ENCODE measurements at regions not wholly inside any gene's neighbourhood (a gene's known extent, or its start where the extent isn't known, plus 50 kb on each side); places are given as distances from the start of the nearest gene placed in this dataset.
"Not testable (repeated sequence)": the region's sequence is repeated elsewhere in the genome, so short reads cannot be mapped to it uniquely, and the experiment has no call there.

- no peak overlapping the region for H3K9ac ChIP-seq (ENCODE audit: low read length in 5 of 5)
- H3K36me3 ChIP-seq (ENCODE audit: control insufficient read depth in 5 of 5, insufficient read depth in 5 of 5, low read length in 5 of 5): no peaks in the 10 kb centered on the region
- H3K9me3 ChIP-seq (ENCODE audit: control insufficient read depth in 5 of 5, low read length in 5 of 5): no peaks in the 10 kb centered on the region
- H3K4me3 ChIP-seq (ENCODE audit: low read depth in 1 of 5, low read length in 5 of 5): no peak overlapping the region
- H3K27ac ChIP-seq (ENCODE audit: low read depth, low read length): no peak overlapping the region
- no peaks in the 10 kb centered on the region for H3K4me1 ChIP-seq (ENCODE audit: control insufficient read depth in 5 of 5, insufficient read depth in 5 of 5, low read length in 5 of 5)
- no peaks in the 10 kb centered on the region for H3K27me3 ChIP-seq (ENCODE audit: control insufficient read depth in 5 of 5, insufficient read depth in 4 of 5, low read length in 5 of 5)
Measured at GRCh38 chr6:141808662-141809061, 324.1 kb upstream of the GJE1 start.

- not testable (repeated sequence) for H3K4me3 ChIP-seq (ENCODE audit: low read depth in 1 of 5, low read length in 5 of 5); H3K4me1 ChIP-seq (ENCODE audit: control insufficient read depth in 5 of 5, insufficient read depth in 5 of 5, low read length in 5 of 5); H3K36me3 ChIP-seq (ENCODE audit: control insufficient read depth in 5 of 5, insufficient read depth in 5 of 5, low read length in 5 of 5); H3K9me3 ChIP-seq (ENCODE audit: control insufficient read depth in 5 of 5, low read length in 5 of 5); H3K9ac ChIP-seq (ENCODE audit: low read length in 5 of 5); H3K27ac ChIP-seq (ENCODE audit: low read depth, low read length); H3K27me3 ChIP-seq (ENCODE audit: control insufficient read depth in 5 of 5, insufficient read depth in 4 of 5, low read length in 5 of 5)
Measured at GRCh38 chr6:141800973-141801372, 331.8 kb upstream of the GJE1 start.

- no peak overlapping the region for H3K27ac ChIP-seq (ENCODE audit: low read depth, low read length)
Measured at GRCh38 chr6:141790921-141791320, 341.8 kb upstream of the GJE1 start.

GRCh38 chr6:141788096-141788495 is 344.6 kb upstream of the GJE1 start:
- Histone ChIP-seq H3K4me1 (ENCODE audit: control insufficient read depth in 5 of 5, insufficient read depth in 5 of 5, low read length in 5 of 5) (peaks cover 0 to 8% (median 4%) of the 10 kb centered on the region in 5 donors), H3K27me3 (ENCODE audit: control insufficient read depth in 5 of 5, insufficient read depth in 4 of 5, low read length in 5 of 5) (no peaks in the 10 kb centered on the region), H3K9me3 (ENCODE audit: control insufficient read depth in 5 of 5, low read length in 5 of 5) (no peaks in the 10 kb centered on the region), H3K4me3 (ENCODE audit: low read depth in 1 of 5, low read length in 5 of 5) (no peak overlapping the region), H3K36me3 (ENCODE audit: control insufficient read depth in 5 of 5, insufficient read depth in 5 of 5, low read length in 5 of 5) (no peaks in the 10 kb centered on the region), H3K9ac (ENCODE audit: low read length in 5 of 5) (no peak overlapping the region), H3K27ac (ENCODE audit: low read depth, low read length) (no peak overlapping the region)

More at GRCh38 chr6:141790921-141791320, 341.8 kb upstream of the GJE1 start:
- Histone ChIP-seq H3K27me3 (ENCODE audit: control insufficient read depth in 5 of 5, insufficient read depth in 4 of 5, low read length in 5 of 5) (no peaks in the 10 kb centered on the region), H3K9me3 (ENCODE audit: control insufficient read depth in 5 of 5, low read length in 5 of 5) (no peaks in the 10 kb centered on the region), H3K9ac (ENCODE audit: low read length in 5 of 5) (no peak overlapping the region), H3K4me3 (ENCODE audit: low read depth in 1 of 5, low read length in 5 of 5) (no peak overlapping the region), H3K4me1 (ENCODE audit: control insufficient read depth in 5 of 5, insufficient read depth in 5 of 5, low read length in 5 of 5) (no peaks in the 10 kb centered on the region), H3K36me3 (ENCODE audit: control insufficient read depth in 5 of 5, insufficient read depth in 5 of 5, low read length in 5 of 5) (no peaks in the 10 kb centered on the region)

- no peak overlapping the region for H3K27ac ChIP-seq (ENCODE audit: low read depth, low read length)
- no peak overlapping the region for H3K9ac ChIP-seq (ENCODE audit: low read length in 5 of 5)
- H3K36me3 ChIP-seq (ENCODE audit: control insufficient read depth in 5 of 5, insufficient read depth in 5 of 5, low read length in 5 of 5): no peaks in the 10 kb centered on the region
- no peak overlapping the region for H3K4me3 ChIP-seq (ENCODE audit: low read depth in 1 of 5, low read length in 5 of 5)
- no peaks in the 10 kb centered on the region for H3K9me3 ChIP-seq (ENCODE audit: control insufficient read depth in 5 of 5, low read length in 5 of 5)
- peaks cover 0 to 10% (median 4%) of the 10 kb centered on the region in 5 donors for H3K4me1 ChIP-seq (ENCODE audit: control insufficient read depth in 5 of 5, insufficient read depth in 5 of 5, low read length in 5 of 5)
- H3K27me3 ChIP-seq (ENCODE audit: control insufficient read depth in 5 of 5, insufficient read depth in 4 of 5, low read length in 5 of 5): no peaks in the 10 kb centered on the region
Measured at GRCh38 chr6:141783585-141783984, 349.1 kb upstream of the GJE1 start.

GRCh38 chr6:141780296-141780695 is 352.4 kb upstream of the GJE1 start:
- H3K27me3 ChIP-seq (ENCODE audit: control insufficient read depth in 5 of 5, insufficient read depth in 4 of 5, low read length in 5 of 5): no peaks in the 10 kb centered on the region
- H3K4me1 ChIP-seq (ENCODE audit: control insufficient read depth in 5 of 5, insufficient read depth in 5 of 5, low read length in 5 of 5): peaks cover 0 to 10% (median 4%) of the 10 kb centered on the region in 5 donors
- no peak overlapping the region for H3K9ac ChIP-seq (ENCODE audit: low read length in 5 of 5)
- no peaks in the 10 kb centered on the region for H3K9me3 ChIP-seq (ENCODE audit: control insufficient read depth in 5 of 5, low read length in 5 of 5)
- H3K27ac ChIP-seq (ENCODE audit: low read depth, low read length): no peak overlapping the region
- H3K36me3 ChIP-seq (ENCODE audit: control insufficient read depth in 5 of 5, insufficient read depth in 5 of 5, low read length in 5 of 5): no peaks in the 10 kb centered on the region
- H3K4me3 ChIP-seq (ENCODE audit: low read depth in 1 of 5, low read length in 5 of 5): no peak overlapping the region

- no peaks in the 10 kb centered on the region for H3K27me3 ChIP-seq (ENCODE audit: control insufficient read depth in 5 of 5, insufficient read depth in 4 of 5, low read length in 5 of 5)
- no peak overlapping the region for H3K9ac ChIP-seq (ENCODE audit: low read length in 5 of 5)
- no peaks in the 10 kb centered on the region for H3K9me3 ChIP-seq (ENCODE audit: control insufficient read depth in 5 of 5, low read length in 5 of 5)
- no peak overlapping the region for H3K4me3 ChIP-seq (ENCODE audit: low read depth in 1 of 5, low read length in 5 of 5)
- H3K27ac ChIP-seq (ENCODE audit: low read depth, low read length): no peak overlapping the region
- no peaks in the 10 kb centered on the region for H3K4me1 ChIP-seq (ENCODE audit: control insufficient read depth in 5 of 5, insufficient read depth in 5 of 5, low read length in 5 of 5)
- no peaks in the 10 kb centered on the region for H3K36me3 ChIP-seq (ENCODE audit: control insufficient read depth in 5 of 5, insufficient read depth in 5 of 5, low read length in 5 of 5)
Measured at GRCh38 chr6:141764388-141764787, 368.3 kb upstream of the GJE1 start.

- Histone ChIP-seq H3K27me3 (ENCODE audit: control insufficient read depth in 5 of 5, insufficient read depth in 4 of 5, low read length in 5 of 5) (no peaks in the 10 kb centered on the region), H3K36me3 (ENCODE audit: control insufficient read depth in 5 of 5, insufficient read depth in 5 of 5, low read length in 5 of 5) (no peaks in the 10 kb centered on the region), H3K4me1 (ENCODE audit: control insufficient read depth in 5 of 5, insufficient read depth in 5 of 5, low read length in 5 of 5) (no peaks in the 10 kb centered on the region), H3K9me3 (ENCODE audit: control insufficient read depth in 5 of 5, low read length in 5 of 5) (no peaks in the 10 kb centered on the region), H3K9ac (ENCODE audit: low read length in 5 of 5) (no peak overlapping the region), H3K27ac (ENCODE audit: low read depth, low read length) (no peak overlapping the region), H3K4me3 (ENCODE audit: low read depth in 1 of 5, low read length in 5 of 5) (no peak overlapping the region)
Measured at GRCh38 chr6:141758430-141758829, 374.3 kb upstream of the GJE1 start.

GRCh38 chr6:141753180-141753579 is 379.5 kb upstream of the GJE1 start:
- Histone ChIP-seq H3K4me3 (ENCODE audit: low read depth in 1 of 5, low read length in 5 of 5) (no peak overlapping the region), H3K27ac (ENCODE audit: low read depth, low read length) (no peak overlapping the region), H3K36me3 (ENCODE audit: control insufficient read depth in 5 of 5, insufficient read depth in 5 of 5, low read length in 5 of 5) (no peaks in the 10 kb centered on the region), H3K9ac (ENCODE audit: low read length in 5 of 5) (no peak overlapping the region), H3K4me1 (ENCODE audit: control insufficient read depth in 5 of 5, insufficient read depth in 5 of 5, low read length in 5 of 5) (no peaks in the 10 kb centered on the region), H3K27me3 (ENCODE audit: control insufficient read depth in 5 of 5, insufficient read depth in 4 of 5, low read length in 5 of 5) (no peaks in the 10 kb centered on the region), H3K9me3 (ENCODE audit: control insufficient read depth in 5 of 5, low read length in 5 of 5) (no peaks in the 10 kb centered on the region)

GRCh38 chr6:141752677-141753076 is 380.0 kb upstream of the GJE1 start:
- no peaks in the 10 kb centered on the region for H3K27me3 ChIP-seq (ENCODE audit: control insufficient read depth in 5 of 5, insufficient read depth in 4 of 5, low read length in 5 of 5)
- no peaks in the 10 kb centered on the region for H3K4me1 ChIP-seq (ENCODE audit: control insufficient read depth in 5 of 5, insufficient read depth in 5 of 5, low read length in 5 of 5)

GRCh38 chr6:141746324-141746723 is 386.4 kb upstream of the GJE1 start:
- not testable (repeated sequence) for H3K36me3 ChIP-seq (ENCODE audit: control insufficient read depth in 5 of 5, insufficient read depth in 5 of 5, low read length in 5 of 5); H3K4me3 ChIP-seq (ENCODE audit: low read depth in 1 of 5, low read length in 5 of 5)

More at GRCh38 chr6:141752677-141753076, 380.0 kb upstream of the GJE1 start:
- Histone ChIP-seq H3K9me3 (ENCODE audit: control insufficient read depth in 5 of 5, low read length in 5 of 5) (no peaks in the 10 kb centered on the region), H3K36me3 (ENCODE audit: control insufficient read depth in 5 of 5, insufficient read depth in 5 of 5, low read length in 5 of 5) (no peaks in the 10 kb centered on the region), H3K9ac (ENCODE audit: low read length in 5 of 5) (no peak overlapping the region), H3K27ac (ENCODE audit: low read depth, low read length) (no peak overlapping the region), H3K4me3 (ENCODE audit: low read depth in 1 of 5, low read length in 5 of 5) (no peak overlapping the region)

More at GRCh38 chr6:141746324-141746723, 386.4 kb upstream of the GJE1 start:
- H3K4me1 ChIP-seq (ENCODE audit: control insufficient read depth in 5 of 5, insufficient read depth in 5 of 5, low read length in 5 of 5); H3K9me3 ChIP-seq (ENCODE audit: control insufficient read depth in 5 of 5, low read length in 5 of 5); H3K27ac ChIP-seq (ENCODE audit: low read depth, low read length); H3K9ac ChIP-seq (ENCODE audit: low read length in 5 of 5); H3K27me3 ChIP-seq (ENCODE audit: control insufficient read depth in 5 of 5, insufficient read depth in 4 of 5, low read length in 5 of 5): not testable (repeated sequence)
